BLaER1 (cell line): ENCODE measurements at regions not wholly inside any gene's neighbourhood (a gene's known extent, or its start where the extent isn't known, plus 50 kb on each side); places are given as distances from the start of the nearest gene placed in this dataset.

Source experiments
- H3K27ac ChIP-seq: shearing (Covaris generic); formaldehyde crosslinking; 2 replicates; pipeline ENCODE4 v1.8.1; 2022
- H3K27me3 ChIP-seq: shearing (Covaris generic); formaldehyde crosslinking; 2 replicates; pipeline ENCODE4 v1.8.1; 2022
- H3K36me3 ChIP-seq: shearing (Covaris generic); formaldehyde crosslinking; 2 replicates; pipeline ENCODE4 v1.8.1; 2022
- H3K4me1 ChIP-seq: shearing (Covaris generic); formaldehyde crosslinking; 2 replicates; pipeline ENCODE4 v1.8.1; 2022
- H3K4me2 ChIP-seq: shearing (Covaris generic); formaldehyde crosslinking; 2 replicates; pipeline ENCODE4 v1.8.1; 2022
- H3K4me3 ChIP-seq: shearing (Covaris generic); formaldehyde crosslinking; 2 replicates; pipeline ENCODE4 v1.8.1; 2022
- H3K9ac ChIP-seq: shearing (Covaris generic); formaldehyde crosslinking; 2 replicates; pipeline ENCODE4 v1.8.1; 2022
- H3K9me3 ChIP-seq: shearing (Covaris generic); formaldehyde crosslinking; 2 replicates; pipeline ENCODE4 v1.8.1; 2022
- H4K20me1 ChIP-seq: shearing (Covaris generic); formaldehyde crosslinking; 2 replicates; pipeline ENCODE4 v1.8.1; 2022
- Cebpa-rat ChIP-seq: shearing (Covaris generic); IDR thresholded peaks from 2 replicates; pipeline ENCODE4 v1.8.1; 2022

DNA sequence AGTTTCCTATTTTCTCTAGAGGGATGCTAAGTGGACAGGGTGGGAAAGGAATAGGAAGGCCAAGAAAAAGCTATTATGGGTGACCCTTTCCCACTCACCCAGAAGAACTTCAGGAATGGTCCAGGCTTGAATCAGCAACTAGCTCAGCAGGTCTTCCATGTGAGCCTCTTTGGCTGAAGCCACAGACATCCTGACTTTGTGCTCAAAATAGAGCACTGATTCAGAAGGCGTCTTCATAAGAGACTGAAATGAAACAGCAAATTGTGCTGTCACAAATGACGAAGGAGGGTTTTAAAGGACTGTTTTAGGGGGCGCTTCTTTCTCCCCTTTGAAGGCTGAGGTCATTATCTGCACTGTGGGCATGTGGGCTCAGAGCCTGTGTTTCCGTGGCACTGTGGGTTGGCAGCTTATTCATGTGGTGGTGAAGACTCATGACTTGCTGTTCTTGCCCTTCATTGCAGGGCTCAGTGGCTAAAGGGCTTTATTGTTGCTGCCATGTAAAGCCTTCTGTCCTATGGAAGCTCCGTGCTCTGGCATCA is 65.8 kb upstream of the NFIL3 start:
- peak overlapping the region; percentile 37 for H3K4me2 ChIP-seq
- peaks cover 10% of the 10 kb centered on the region for H3K9me3 ChIP-seq
- H3K36me3 ChIP-seq = no peaks in the 10 kb centered on the region
- H3K27ac ChIP-seq = no peak overlapping the region
- no peak for TF ChIP-seq Cebpa-rat
- H3K4me1 ChIP-seq = peaks cover 17% of the 10 kb centered on the region
- H3K9ac ChIP-seq = no peak overlapping the region
- H3K27me3 ChIP-seq = no peaks in the 10 kb centered on the region
- no peaks in the 10 kb centered on the region for H4K20me1 ChIP-seq
- no peak overlapping the region for H3K4me3 ChIP-seq

GRCh38 chr9:91488341-91488740 is 64.7 kb upstream of the NFIL3 start:
- Histone ChIP-seq H3K27me3 (no peaks in the 10 kb centered on the region), H3K9ac (no peak overlapping the region), H4K20me1 (no peaks in the 10 kb centered on the region), H3K4me1 (peaks cover 17% of the 10 kb centered on the region), H3K4me3 (no peak overlapping the region), H3K4me2 (no peak overlapping the region), H3K36me3 (no peaks in the 10 kb centered on the region), H3K27ac (no peak overlapping the region), H3K9me3 (peaks cover 6% of the 10 kb centered on the region)
- no peak for TF ChIP-seq Cebpa-rat

GRCh38 chr9:91486699-91487497 is 63.3 kb upstream of the NFIL3 start:
- Histone ChIP-seq H3K4me1 (peaks cover 17% of the 10 kb centered on the region), H3K9ac (no peak overlapping the region), H3K4me2 (no peak overlapping the region), H4K20me1 (no peaks in the 10 kb centered on the region), H3K4me3 (no peak overlapping the region), H3K9me3 (peaks cover 6% of the 10 kb centered on the region), H3K27ac (no peak overlapping the region), H3K27me3 (no peaks in the 10 kb centered on the region), H3K36me3 (no peaks in the 10 kb centered on the region)
- no peak for TF ChIP-seq Cebpa-rat

GRCh38 chr9:91485006-91485405 is 61.4 kb upstream of the NFIL3 start:
- TF ChIP-seq Cebpa-rat = no peak
- no peak overlapping the region for H3K4me3 ChIP-seq
- H3K9ac ChIP-seq = no peak overlapping the region
- no peaks in the 10 kb centered on the region for H3K36me3 ChIP-seq
- peaks cover 17% of the 10 kb centered on the region for H3K4me1 ChIP-seq
- peaks cover 6% of the 10 kb centered on the region for H3K9me3 ChIP-seq
- no peak overlapping the region for H3K27ac ChIP-seq
- no peaks in the 10 kb centered on the region for H4K20me1 ChIP-seq
- H3K4me2 ChIP-seq = no peak overlapping the region
- no peaks in the 10 kb centered on the region for H3K27me3 ChIP-seq

DNA sequence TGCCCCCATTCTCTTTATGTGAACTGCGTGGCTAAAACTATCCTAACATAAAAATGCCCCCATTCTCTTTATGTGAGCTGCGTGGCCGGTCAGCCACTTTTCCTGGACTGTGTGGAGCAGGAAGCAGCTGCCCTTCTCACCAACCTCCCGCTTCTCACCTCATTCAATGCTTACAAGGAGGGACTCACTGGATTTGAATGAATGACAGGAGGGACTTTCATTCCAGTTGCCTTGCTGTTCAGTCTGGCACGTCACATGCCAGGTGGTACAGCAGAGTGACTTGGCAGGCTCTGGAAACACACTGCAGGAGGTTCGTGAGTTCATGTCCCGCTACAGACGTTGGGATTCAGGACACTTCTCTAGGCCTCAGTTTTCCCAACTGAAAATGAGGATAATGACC is 60.2 kb upstream of the NFIL3 start:
- H3K9ac ChIP-seq = no peak overlapping the region
- TF ChIP-seq Cebpa-rat = no peak
- H3K4me3 ChIP-seq = no peak overlapping the region
- peaks cover 6% of the 10 kb centered on the region for H3K4me1 ChIP-seq
- H3K27me3 ChIP-seq = no peaks in the 10 kb centered on the region
- no peaks in the 10 kb centered on the region for H4K20me1 ChIP-seq
- H3K27ac ChIP-seq = no peak overlapping the region
- no peaks in the 10 kb centered on the region for H3K36me3 ChIP-seq
- peaks cover 6% of the 10 kb centered on the region for H3K9me3 ChIP-seq
- H3K4me2 ChIP-seq = no peak overlapping the region

DNA sequence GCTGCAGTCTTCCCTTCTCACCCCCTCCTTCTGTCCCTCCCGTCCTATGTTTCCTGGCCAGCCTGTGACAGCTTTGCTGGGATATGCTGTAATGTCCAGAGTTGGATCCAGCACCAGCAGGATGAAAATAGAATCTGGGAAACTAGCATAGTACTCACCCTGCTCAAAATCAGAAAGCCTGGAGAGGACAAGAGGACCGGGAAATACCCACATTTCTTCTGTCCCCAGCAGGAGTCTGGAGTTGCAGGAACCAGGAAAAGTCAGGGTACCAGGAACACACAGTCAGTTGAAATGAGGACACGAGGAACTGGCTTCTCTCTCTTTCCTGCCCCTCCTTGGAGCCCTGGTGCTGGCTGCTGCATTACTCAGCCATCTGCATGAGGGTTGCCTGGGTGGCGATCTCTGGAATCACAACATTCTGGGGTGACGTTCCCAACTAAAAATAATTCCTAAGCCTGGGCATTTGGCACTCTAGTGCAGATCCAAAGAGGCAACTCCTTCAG is 59.6 kb upstream of the NFIL3 start:
- Histone ChIP-seq H4K20me1 (no peaks in the 10 kb centered on the region), H3K4me1 (peaks cover under 1% of the 10 kb centered on the region; the same call in 1 of the 2 replicates), H3K4me3 (no peak overlapping the region), H3K27ac (no peak overlapping the region), H3K9me3 (peaks cover 6% of the 10 kb centered on the region), H3K9ac (no peak overlapping the region), H3K4me2 (no peak overlapping the region), H3K27me3 (no peaks in the 10 kb centered on the region), H3K36me3 (no peaks in the 10 kb centered on the region)
- TF ChIP-seq Cebpa-rat = no peak

GRCh38 chr9:91481972-91482371 is 58.3 kb upstream of the NFIL3 start:
- Histone ChIP-seq H3K27ac (no peak overlapping the region), H3K4me2 (no peak overlapping the region), H3K9ac (no peak overlapping the region), H3K4me3 (no peak overlapping the region), H3K4me1 (peaks cover 6% of the 10 kb centered on the region), H3K27me3 (no peaks in the 10 kb centered on the region), H3K9me3 (peaks cover under 1% of the 10 kb centered on the region), H4K20me1 (no peaks in the 10 kb centered on the region), H3K36me3 (no peaks in the 10 kb centered on the region)
- no peak for TF ChIP-seq Cebpa-rat

DNA sequence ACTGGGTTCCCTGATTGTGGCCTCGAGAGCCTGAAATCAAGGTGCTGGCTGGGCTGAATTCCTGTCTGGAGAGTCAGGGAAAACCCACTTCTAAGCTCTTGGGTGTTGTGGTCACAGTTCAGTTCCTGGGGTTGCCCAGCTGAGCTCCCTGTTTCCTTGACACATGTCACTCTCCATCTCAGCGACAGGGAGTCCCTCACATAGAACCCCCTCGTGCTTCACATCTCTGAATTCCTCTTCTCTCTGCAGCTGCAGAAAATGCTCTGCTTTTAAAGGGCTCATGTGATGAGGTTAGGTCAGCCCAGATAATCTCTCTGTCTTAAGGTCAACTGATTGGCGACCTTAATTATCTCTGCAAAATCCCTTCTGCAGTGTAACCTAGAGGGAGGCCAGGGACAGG is 53.5 kb upstream of the NFIL3 start:
- H3K4me3 ChIP-seq = no peak overlapping the region
- no peak overlapping the region for H3K9ac ChIP-seq
- no peaks in the 10 kb centered on the region for H3K27me3 ChIP-seq
- H3K4me1 ChIP-seq = peaks cover 8% of the 10 kb centered on the region
- H4K20me1 ChIP-seq = no peaks in the 10 kb centered on the region
- peaks cover 14% of the 10 kb centered on the region for H3K9me3 ChIP-seq
- no peak for TF ChIP-seq Cebpa-rat
- H3K4me2 ChIP-seq = peak overlapping the region; percentile 33
- H3K36me3 ChIP-seq = no peaks in the 10 kb centered on the region
- no peak overlapping the region for H3K27ac ChIP-seq

- H3K4me2 ChIP-seq = no peak overlapping the region
- H4K20me1 ChIP-seq = no peaks in the 10 kb centered on the region
- H3K27ac ChIP-seq = no peak overlapping the region
- no peak for TF ChIP-seq Cebpa-rat
- H3K4me3 ChIP-seq = no peak overlapping the region
- H3K36me3 ChIP-seq = no peaks in the 10 kb centered on the region
- H3K4me1 ChIP-seq = peaks cover 8% of the 10 kb centered on the region
- no peaks in the 10 kb centered on the region for H3K27me3 ChIP-seq
- H3K9ac ChIP-seq = no peak overlapping the region
- peaks cover 14% of the 10 kb centered on the region for H3K9me3 ChIP-seq
Observed at GRCh38 chr9:91474656-91475055, 51.0 kb upstream of the NFIL3 start.
